ENCODE measurements at regions not wholly inside any gene's neighbourhood (a gene's known extent, or its start where the extent isn't known, plus 50 kb on each side); places are given as distances from the start of the nearest gene placed in this dataset.

- no peak for TF ChIP-seq ZNF274 (IDR thresholded peaks at IDR 0.05; ENCODE audit: low read depth, low read length)
- TF ChIP-seq SUZ12 (IDR thresholded peaks at IDR 0.05; ENCODE audit: extremely low read depth, insufficient read depth, insufficient read length): no peak
- TF ChIP-seq YY1 (IDR thresholded peaks at IDR 0.05; ENCODE audit: insufficient read depth, insufficient read length): no peak
These were observed 275.5 kb downstream of the FAM181B start for GRCh38 chr11:82458147-82458546.
